HCT116 (cell line): ENCODE measurements at regions not wholly inside any gene's neighbourhood (a gene's known extent, or its start where the extent isn't known, plus 50 kb on each side); places are given as distances from the start of the nearest gene placed in this dataset.

ENCODE experiments used
- ATAC-seq: fragments of 200-7000 bp; cut with Tn5 transposase; 2 replicates; pipeline ENCODE4 v1.9.1; 2020; ENCODE audit warnings: mild to moderate bottlenecking, moderate library complexity
- BruUV-seq: library from RNA; stranded (reverse); fragments of 400-500 nt; replicated peaks from 2 replicates; lab custom pipeline; 2021; lab: Mats Ljungman, UMichigan
- CTCF ChIA-PET: fragments of 300-600 bp; sonication (Branson Sonifier 250); formaldehyde crosslinking; loops from one replicate; lab custom pipeline; 2021; ENCODE audit warnings: antibody characterized with exemption; lab: Charles Lee
- POLR2A ChIA-PET: fragments of 300-600, 350-600 bp; sonication (Branson Sonifier 250); formaldehyde crosslinking; loops from one replicate; lab custom pipeline; 2021; ENCODE audit warnings: antibody characterized with exemption; lab: Charles Lee
- RAD21 ChIA-PET, 2 experiments: fragments of 300-600 bp; sonication (Branson Sonifier 250); formaldehyde crosslinking; loops; one replicate each; lab custom pipeline; 2023; ENCODE audit warnings: low total read pairs in 2 of 2; ENCODE audit not compliant: uncharacterized antibody in 2 of 2, unreplicated experiment in 2 of 2, low non-redundant PET in 1 of 2; lab: Charles Lee
- DNase-seq: peaks from one replicate; pipeline ENCODE4 v3.0.0-alpha.2; 2010; ENCODE audit warnings: low read depth, low spot score
- H2AFZ ChIP-seq: fragments of 200-600 bp; shearing (Covaris generic), sonication (generic); 2 replicates; pipeline ENCODE4 v1.6.1; 2017; ENCODE audit warnings: low read depth, mixed run types, mixed read lengths, antibody characterized with exemption, low read length; ENCODE audit not compliant: poor library complexity, severe bottlenecking
- H3K27ac ChIP-seq: 2 replicates; pipeline ENCODE4 v1.5.1; 2012; ENCODE audit warnings: low read depth, low read length
- H3K27me3 ChIP-seq: fragments of 200-600 bp; sonication (generic); 2 replicates; pipeline ENCODE4 v1.6.1; 2016; ENCODE audit warnings: mixed run types, low read length, mixed read lengths; ENCODE audit not compliant: insufficient read depth
- H3K36me3 ChIP-seq, 2 experiments: fragments of 200-500 bp in 1 of 2; fragments of 200-600 bp in 1 of 2; sonication (Bioruptor generic) in 1 of 2; sonication (generic) in 1 of 2; 2 replicates each; pipeline versions ENCODE4 v1.5.1 to v1.6.1; 2014 to 2016; ENCODE audit warnings: low read length in 2 of 2, inconsistent platforms in 1 of 2, mixed read lengths in 1 of 2, mixed run types in 1 of 2; ENCODE audit not compliant: insufficient read depth in 2 of 2, control insufficient read depth in 1 of 2
- H3K4me1 ChIP-seq, 2 experiments: fragments of 200-600 bp in 1 of 2; sonication (generic) in 1 of 2; 2 replicates each; pipeline versions ENCODE4 v1.5.1 to v1.6.1; 2012 to 2017; ENCODE audit warnings: low read length in 2 of 2, inconsistent platforms in 1 of 2, mild to moderate bottlenecking in 1 of 2, mixed read lengths in 1 of 2, mixed run types in 1 of 2, moderate library complexity in 1 of 2; ENCODE audit not compliant: insufficient read depth in 2 of 2, control insufficient read depth in 1 of 2
- H3K4me2 ChIP-seq: fragments of 200-600 bp; sonication (generic); 2 replicates; pipeline ENCODE4 v1.6.1; 2017; ENCODE audit warnings: mixed run types, low read length, mixed read lengths
- H3K4me3 ChIP-seq, 2 experiments: fragments of 200-600 bp in 1 of 2; sonication (generic) in 1 of 2; replicated peaks in 1 of 2; 2 replicates each; pipeline ENCODE4 v1.5.1; 2011 to 2016; ENCODE audit warnings: low read length in 2 of 2, control low read depth in 1 of 2, low read depth in 1 of 2, mild to moderate bottlenecking in 1 of 2, mixed read lengths in 1 of 2, mixed run types in 1 of 2
- H3K79me2 ChIP-seq: fragments of 200-600 bp; sonication (generic); 2 replicates; pipeline ENCODE4 v1.6.1; 2017; ENCODE audit warnings: mild to moderate bottlenecking, mixed run types, low read length, moderate library complexity, mixed read lengths; ENCODE audit not compliant: insufficient read depth
- H3K9ac ChIP-seq: fragments of 200-600 bp; sonication (generic); 2 replicates; pipeline ENCODE4 v1.6.1; 2016; ENCODE audit warnings: low read length, mixed read lengths
- H3K9me2 ChIP-seq: fragments of 200-600 bp; sonication (generic), shearing (Covaris generic); 2 replicates; pipeline ENCODE4 v1.6.1; 2017; ENCODE audit warnings: mixed run types, mild to moderate bottlenecking, moderate library complexity; ENCODE audit not compliant: insufficient read depth
- H3K9me3 ChIP-seq, 2 experiments: fragments of 200-500 bp in 1 of 2; fragments of 200-600 bp in 1 of 2; sonication (Bioruptor generic) in 1 of 2; sonication (generic) in 1 of 2; 2 replicates each; pipeline ENCODE4 v1.6.1; 2014 to 2017; ENCODE audit warnings: low read length in 2 of 2, mixed read lengths in 2 of 2, inconsistent platforms in 1 of 2, low read depth in 1 of 2, mild to moderate bottlenecking in 1 of 2, mixed run types in 1 of 2, moderate library complexity in 1 of 2; ENCODE audit not compliant: control insufficient read depth in 1 of 2, insufficient read depth in 1 of 2
- H4K20me1 ChIP-seq: fragments of 200-600 bp; sonication (generic), shearing (Covaris generic); 2 replicates; pipeline ENCODE4 v1.6.1; 2017; ENCODE audit warnings: mixed run types, mild to moderate bottlenecking, moderate library complexity; ENCODE audit not compliant: insufficient read depth
- ELF1 ChIP-seq: IDR thresholded peaks from 2 replicates; pipeline ENCODE4 v1.6.1; 2012; ENCODE audit warnings: low read depth, borderline replicate concordance
- JUND ChIP-seq: IDR thresholded peaks from 2 replicates; pipeline ENCODE4 v1.6.1; 2012
- POLR2A ChIP-seq: IDR thresholded peaks from 2 replicates; pipeline ENCODE4 v1.7.0; 2011; ENCODE audit warnings: borderline replicate concordance; ENCODE audit not compliant: insufficient read depth, insufficient read length; ENCODE audit errors: extremely low read depth
- SP1 ChIP-seq: IDR thresholded peaks from 2 replicates; pipeline ENCODE4 v1.6.1; 2012; ENCODE audit warnings: low read depth
- SRF ChIP-seq: IDR thresholded peaks from 2 replicates; pipeline ENCODE4 v1.6.1; 2012; ENCODE audit warnings: low read depth
- YY1 ChIP-seq: IDR thresholded peaks from 2 replicates; pipeline ENCODE4 v1.6.1; 2011; ENCODE audit warnings: low read length, low read depth, moderate library complexity, mild to moderate bottlenecking; ENCODE audit not compliant: insufficient replicate concordance; ENCODE audit errors: extremely low read depth
- ZBTB33 ChIP-seq: IDR thresholded peaks from 2 replicates; pipeline ENCODE4 v1.6.1; 2011; ENCODE audit warnings: mild to moderate bottlenecking, low read length, moderate library complexity; ENCODE audit not compliant: insufficient replicate concordance; ENCODE audit errors: extremely low read depth
- intact Hi-C: fragments of 100-400 bp; cut with micrococcal nuclease; formaldehyde crosslinking; loops from 2 replicates; pipeline ENCODE4 v1.10.0; 2022

GRCh38 chr6:104541411-104541810 is 318.3 kb downstream of the HACE1 start:
- Histone ChIP-seq H3K9me2 (no peaks in the 10 kb centered on the region), H3K27me3 (no peaks in the 10 kb centered on the region), H3K4me3 (no peak overlapping the region), H3K79me2 (no peaks in the 10 kb centered on the region), H3K36me3 (no peaks in the 10 kb centered on the region), H4K20me1 (no peaks in the 10 kb centered on the region), H3K27ac (no peak overlapping the region), H2AFZ (no peak overlapping the region)
- CTCF ChIA-PET = no interaction called here
- RAD21 ChIA-PET = no interaction called here
- BruUV-seq = no TSS peak
- no peak for TF ChIP-seq JUND
- no peak for TF ChIP-seq ZBTB33
- no peak for TF ChIP-seq SP1
- no peak for TF ChIP-seq SRF
- TF ChIP-seq YY1 = no peak
- TF ChIP-seq, all 23 proteins: peak for 0
- POLR2A ChIA-PET = no interaction called here
- ATAC-seq (no peak), DNase-seq (no peak)
- Histone ChIP-seq H3K4me1 (no peaks in the 10 kb centered on the region), H3K9me3 (no peaks in the 10 kb centered on the region), H3K9ac (no peak overlapping the region), H3K4me2 (no peak overlapping the region)
- intact Hi-C loops = no loop called here

- ChIA-PET POLR2A (no interaction called here), RAD21 (no interaction called here), CTCF (no interaction called here)
- Histone ChIP-seq H3K27me3 (no peaks in the 10 kb centered on the region), H3K9me2 (no peaks in the 10 kb centered on the region), H2AFZ (no peak overlapping the region), H3K9me3 (no peaks in the 10 kb centered on the region), H3K4me2 (no peak overlapping the region), H3K79me2 (no peaks in the 10 kb centered on the region), H3K9ac (no peak overlapping the region), H4K20me1 (no peaks in the 10 kb centered on the region), H3K4me1 (no peaks in the 10 kb centered on the region), H3K36me3 (no peaks in the 10 kb centered on the region), H3K4me3 (no peak overlapping the region), H3K27ac (no peak overlapping the region)
- intact Hi-C loops = no loop called here
- TF ChIP-seq ELF1 = no peak
- TF ChIP-seq POLR2A = no peak
- TF ChIP-seq SRF = no peak
- ATAC-seq (no peak), DNase-seq (no peak)
- no TSS peak for BruUV-seq
Observed at GRCh38 chr6:104540743-104541142, 319.0 kb downstream of the HACE1 start.
